ENCODE measurements at regions not wholly inside any gene's neighbourhood (a gene's known extent, or its start where the extent isn't known, plus 50 kb on each side); places are given as distances from the start of the nearest gene placed in this dataset.

GRCh38 chr12:75585330-75585729, 73.9 kb upstream of the KRR1 start:
- TF ChIP-seq CTCF (IDR thresholded peaks at IDR 0.05), result no peak
- no peak for TF ChIP-seq POLR2A (IDR thresholded peaks at IDR 0.05)

All from prostate gland (tissue), 2 donors.